Astrocyte of the hippocampus (primary cell): ENCODE measurements at regions not wholly inside any gene's neighbourhood (a gene's known extent, or its start where the extent isn't known, plus 50 kb on each side); places are given as distances from the start of the nearest gene placed in this dataset.
"Not testable (repeated sequence)": the region's sequence is repeated elsewhere in the genome, so short reads cannot be mapped to it uniquely, and the experiment has no call there.

Experiments used
- DNase-seq: peaks from one replicate; pipeline ENCODE4 v3.0.0; 2011; ENCODE audit warnings: low read depth, low spot score

GRCh38 chr9:118643118-118643517 lies 726.1 kb downstream of the BRINP1 start:
- peak; percentile 96 for DNase-seq

DNA sequence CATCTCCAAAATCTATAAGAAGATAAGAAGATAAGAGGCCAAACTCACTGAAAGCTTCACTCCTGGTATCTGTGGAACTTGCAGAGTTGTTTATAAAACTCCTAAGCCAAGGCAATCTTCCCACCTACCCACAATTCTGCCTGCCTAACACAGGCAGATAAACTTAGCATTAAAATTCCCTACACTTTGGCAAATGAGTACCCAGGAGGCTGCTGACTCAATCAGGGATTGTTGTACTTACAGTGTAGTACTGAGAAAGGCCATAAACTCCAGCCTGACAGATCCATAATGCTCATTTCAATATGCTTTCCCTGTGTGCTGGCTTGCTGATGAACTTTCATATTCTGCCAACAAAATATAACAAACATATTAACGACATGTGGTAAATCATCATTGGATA lies 725.2 kb downstream of the BRINP1 start:
- peak; percentile 22 for DNase-seq

DNA sequence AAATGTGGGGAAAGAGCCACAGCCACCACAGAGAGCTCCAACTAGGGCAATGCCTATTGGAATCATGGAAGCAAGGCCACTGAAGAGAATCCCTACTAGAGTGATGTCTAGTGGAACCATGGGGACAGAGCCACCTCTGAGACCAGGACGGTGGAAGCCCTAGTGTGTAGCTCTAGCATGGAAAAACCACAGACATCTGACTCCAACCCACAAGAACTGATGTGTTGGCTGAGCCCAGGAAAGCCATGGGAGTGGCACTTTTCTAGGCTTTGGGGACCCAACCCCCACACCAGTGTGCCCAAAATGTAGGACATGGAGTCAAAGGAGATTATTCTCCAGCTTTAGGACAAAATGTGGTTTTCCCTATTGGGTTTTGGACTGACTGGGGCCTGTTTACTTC lies 721.9 kb downstream of the BRINP1 start:
- DNase-seq = no peak

GRCh38 chr9:118650417-118650816 lies 718.8 kb downstream of the BRINP1 start:
- no peak for DNase-seq

DNA sequence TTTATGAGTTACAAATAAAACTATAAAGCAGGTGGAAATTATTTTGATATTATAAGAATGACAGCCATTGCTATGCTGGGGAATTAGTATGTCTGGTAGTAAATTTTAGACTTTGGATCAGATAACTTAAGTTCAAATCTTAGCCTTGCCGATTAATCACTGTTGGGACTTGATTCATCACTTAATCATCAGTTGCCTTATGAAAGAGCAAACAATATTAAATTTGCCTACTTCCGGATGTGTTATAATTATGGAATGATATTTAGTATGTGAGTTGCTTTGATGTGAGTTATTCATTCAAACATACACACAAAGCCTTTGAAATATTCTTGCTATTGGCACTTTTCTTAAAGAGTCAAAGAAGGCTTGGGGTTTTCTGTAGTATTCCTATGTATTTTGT lies 717.7 kb downstream of the BRINP1 start:
- DNase-seq = no peak

DNA sequence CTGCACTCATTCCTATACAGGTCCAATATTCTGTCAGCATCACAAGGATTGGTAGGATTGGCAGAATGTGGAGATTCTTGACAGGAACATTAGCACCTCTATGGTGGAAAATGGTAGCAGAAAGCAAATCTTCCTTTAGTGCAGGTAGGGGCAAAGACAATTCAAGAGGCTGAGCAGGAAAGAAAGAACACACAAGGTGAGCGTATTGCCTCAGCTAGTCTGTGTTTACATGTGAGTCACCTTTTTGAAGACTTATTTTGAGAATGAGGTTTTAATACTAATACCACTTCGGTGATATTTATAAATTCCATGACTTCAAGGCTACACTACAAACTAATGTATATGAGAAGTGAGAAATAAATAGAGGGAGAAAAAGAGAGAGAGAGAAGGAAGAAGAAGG lies 717.0 kb downstream of the BRINP1 start:
- no peak for DNase-seq

DNA sequence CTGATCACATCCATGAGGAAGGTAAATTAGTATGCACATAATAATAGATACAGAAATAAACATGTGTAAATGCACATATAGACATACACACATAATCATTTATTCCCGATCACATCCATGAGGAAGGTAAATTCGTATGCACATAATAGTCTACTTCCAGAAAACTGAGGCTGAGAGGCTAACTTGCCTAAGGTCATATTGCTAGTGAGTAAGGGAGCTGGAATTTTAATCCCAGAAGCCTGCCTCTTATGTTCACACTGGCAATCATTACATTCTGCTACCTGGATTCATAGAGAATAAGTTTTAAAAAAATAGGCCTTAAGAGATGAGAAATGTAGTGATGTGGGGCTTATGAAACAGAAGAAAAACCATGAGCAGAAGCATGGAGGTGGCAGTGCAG lies 716.3 kb downstream of the BRINP1 start:
- no peak for DNase-seq

GRCh38 chr9:118659011-118659410 lies 710.2 kb downstream of the BRINP1 start:
- DNase-seq = no peak

GRCh38 chr9:118665226-118665919 lies 703.9 kb downstream of the BRINP1 start:
- DNase-seq = no peak

DNA sequence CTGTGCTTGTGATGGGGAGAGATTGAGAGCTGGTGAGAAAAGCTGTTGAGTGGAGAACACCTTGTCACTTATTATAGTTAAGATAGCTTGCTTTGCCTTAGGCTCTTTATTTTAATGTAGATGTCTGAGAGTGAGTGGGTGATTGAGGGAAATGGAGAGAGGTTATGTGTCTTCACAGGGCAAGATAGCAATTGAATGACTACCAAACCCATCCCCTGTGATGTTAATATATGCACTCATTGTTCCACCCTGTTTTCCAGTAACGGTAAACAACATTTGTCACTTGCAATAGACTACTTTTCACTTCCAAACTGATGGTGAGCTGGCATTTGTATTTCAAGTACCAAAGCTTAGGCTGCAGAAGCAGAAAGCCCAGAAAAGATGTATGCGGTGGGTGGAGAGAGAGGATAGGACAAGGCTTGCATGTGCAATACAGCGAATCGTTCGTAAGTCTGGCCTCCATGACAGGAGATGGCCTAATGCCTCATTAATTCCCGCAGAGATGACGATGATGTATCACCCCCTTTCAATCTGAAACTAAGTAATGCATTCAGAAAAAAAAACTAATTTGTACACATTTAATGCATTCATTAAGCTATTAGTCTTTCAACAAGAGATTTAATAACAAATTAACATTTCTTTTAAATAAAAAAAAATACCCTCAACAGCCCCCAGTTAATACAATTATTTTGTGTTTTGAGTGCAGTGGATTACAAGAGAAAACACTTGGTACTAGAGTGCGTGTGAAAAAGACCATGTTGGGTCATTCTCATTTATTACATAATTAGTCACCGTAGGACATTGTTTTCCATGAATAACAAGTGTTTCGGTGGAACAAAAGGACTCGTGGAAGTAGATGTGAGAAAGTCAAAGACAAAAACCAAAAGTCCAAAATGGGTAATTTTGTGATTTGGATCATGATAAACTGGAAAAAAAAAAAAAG lies 699.0 kb downstream of the BRINP1 start:
- DNase-seq = no peak

DNA sequence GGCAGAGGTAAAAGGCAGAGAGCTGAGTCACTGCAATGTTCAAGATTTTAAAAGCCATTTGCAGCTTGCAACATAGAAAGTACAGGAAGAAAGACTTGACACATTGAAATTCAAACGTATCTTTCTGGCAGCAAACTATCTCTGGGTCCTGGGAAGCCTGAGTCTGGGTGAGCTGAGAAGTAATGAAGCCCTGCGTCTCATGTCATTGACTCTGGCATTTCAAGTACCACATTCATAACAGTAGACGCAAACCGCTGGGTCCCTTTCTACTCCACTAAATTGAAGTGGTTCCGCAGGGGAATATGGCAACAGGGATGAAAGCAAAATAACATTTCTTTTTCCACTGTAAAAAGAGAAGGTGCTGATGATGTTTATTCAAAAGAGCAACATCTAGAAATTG lies 694.3 kb downstream of the BRINP1 start:
- DNase-seq = no peak

DNA sequence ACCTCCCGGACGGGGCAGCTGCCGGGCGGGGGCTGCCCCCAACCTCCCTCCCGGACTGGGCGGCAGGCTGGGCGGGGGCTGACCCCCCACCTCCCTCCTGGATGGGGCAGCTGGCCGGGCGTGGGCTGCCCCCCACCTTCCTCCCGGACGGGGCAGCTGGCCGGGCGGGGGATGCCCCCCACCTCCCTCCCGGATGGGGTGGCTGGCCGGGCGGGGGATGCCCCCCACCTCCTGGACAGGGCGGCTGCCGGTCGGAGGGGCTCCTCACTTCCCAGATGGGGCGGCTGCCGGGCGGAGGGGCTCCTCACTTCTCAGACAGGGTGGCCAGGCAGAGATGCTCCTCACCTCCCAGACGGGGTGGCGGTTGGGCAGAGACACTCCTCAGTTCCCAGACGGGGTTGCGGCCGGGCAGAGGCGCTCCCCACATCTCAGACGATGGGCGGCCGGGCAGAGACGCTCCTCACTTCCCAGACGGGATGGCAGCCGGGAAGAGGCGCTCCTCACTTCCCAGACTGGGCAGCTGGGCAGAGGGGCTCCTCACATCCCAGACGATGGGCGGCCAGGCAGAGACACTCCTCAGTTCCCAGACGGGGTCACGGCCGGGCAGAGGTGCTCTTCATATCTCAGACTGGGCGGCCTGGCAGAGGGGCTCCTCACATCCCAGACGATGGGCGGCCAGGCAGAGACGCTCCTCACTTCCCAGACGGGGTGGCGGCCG lies 691.1 kb downstream of the BRINP1 start:
- not testable (repeated sequence) for DNase-seq

GRCh38 chr9:118686959-118687358 lies 682.3 kb downstream of the BRINP1 start:
- no peak for DNase-seq

- DNase-seq = no peak
Observed at GRCh38 chr9:118689280-118689679, 680.0 kb downstream of the BRINP1 start.

DNA sequence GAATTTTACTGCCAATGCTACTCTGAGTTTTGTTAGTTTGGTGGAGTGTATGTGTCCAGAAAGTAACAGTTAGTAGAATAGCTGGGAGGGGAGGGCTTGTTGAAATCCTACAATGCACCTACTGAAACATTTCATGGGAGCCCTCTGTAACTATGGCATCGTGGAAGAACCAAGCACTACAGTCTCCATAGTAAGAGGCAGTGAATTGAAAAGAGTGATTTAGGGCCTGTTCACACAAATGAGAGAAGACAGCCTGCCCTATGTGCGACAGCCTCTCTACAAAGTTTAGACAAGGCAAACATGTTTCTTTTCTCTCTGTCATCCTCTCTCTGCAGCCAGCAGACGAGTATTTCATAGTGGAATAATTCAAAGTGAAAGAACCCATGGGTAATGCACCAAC lies 676.6 kb downstream of the BRINP1 start:
- no peak for DNase-seq

DNA sequence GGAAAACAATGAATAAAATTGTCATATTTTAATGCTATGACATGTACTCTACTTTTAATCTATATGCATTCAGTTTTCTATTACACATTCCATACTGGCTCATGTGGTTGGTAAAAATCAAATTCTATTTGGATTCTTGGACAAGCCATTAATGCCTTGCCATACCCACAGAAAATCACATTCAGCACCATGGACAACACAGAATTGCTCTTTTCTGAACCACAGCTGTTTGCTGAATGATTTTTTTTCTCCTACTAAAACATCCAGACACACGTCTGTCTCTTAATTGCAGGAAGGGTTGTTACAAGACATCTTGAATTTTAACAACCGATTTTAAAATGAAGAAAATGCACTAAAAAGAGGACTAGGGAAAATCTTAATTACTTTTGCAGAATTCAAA lies 675.6 kb downstream of the BRINP1 start:
- DNase-seq = peak; percentile 36

- not testable (repeated sequence) for DNase-seq
Observed at GRCh38 chr9:118695249-118695648, 674.0 kb downstream of the BRINP1 start.

DNA sequence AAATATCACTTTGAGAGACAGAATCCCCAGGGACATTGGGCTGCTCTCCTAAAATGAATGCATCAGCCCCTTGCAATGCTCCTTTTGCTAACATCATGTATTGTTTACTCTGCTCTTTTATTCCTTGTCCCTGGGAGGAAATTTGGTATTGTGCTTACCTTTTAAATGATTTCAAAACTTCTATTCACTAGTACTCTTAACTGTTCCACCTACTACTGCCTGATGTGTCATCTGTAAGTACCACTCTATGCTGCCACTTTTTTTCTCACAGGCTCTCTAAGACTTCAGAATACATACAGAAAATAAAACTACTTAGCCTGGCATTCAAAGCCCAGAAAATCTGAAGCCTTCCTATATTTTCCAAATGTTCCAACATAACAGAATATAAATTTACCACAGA lies 667.2 kb downstream of the BRINP1 start:
- DNase-seq = no peak

DNA sequence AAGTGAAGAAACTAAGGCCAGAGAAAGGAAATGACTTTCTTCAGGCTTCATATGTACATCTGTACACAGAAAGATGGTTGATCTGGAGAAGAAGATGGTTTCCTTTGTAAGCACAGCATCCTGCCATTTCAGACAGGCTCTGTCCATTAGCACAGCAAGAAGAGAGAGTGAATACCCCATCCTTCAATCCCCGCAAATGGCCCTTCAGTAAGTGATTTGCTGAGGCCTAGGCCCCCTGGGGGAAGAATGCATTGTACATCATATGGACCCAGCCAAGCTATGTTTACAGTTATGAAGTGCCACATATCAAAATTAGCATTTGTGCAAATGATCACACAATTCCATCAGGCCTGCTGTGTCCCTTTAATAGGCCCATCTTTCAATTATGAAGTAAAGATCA lies 657.4 kb downstream of the BRINP1 start:
- DNase-seq = no peak

GRCh38 chr9:118721276-118721675 lies 648.0 kb downstream of the BRINP1 start:
- DNase-seq = no peak

DNA sequence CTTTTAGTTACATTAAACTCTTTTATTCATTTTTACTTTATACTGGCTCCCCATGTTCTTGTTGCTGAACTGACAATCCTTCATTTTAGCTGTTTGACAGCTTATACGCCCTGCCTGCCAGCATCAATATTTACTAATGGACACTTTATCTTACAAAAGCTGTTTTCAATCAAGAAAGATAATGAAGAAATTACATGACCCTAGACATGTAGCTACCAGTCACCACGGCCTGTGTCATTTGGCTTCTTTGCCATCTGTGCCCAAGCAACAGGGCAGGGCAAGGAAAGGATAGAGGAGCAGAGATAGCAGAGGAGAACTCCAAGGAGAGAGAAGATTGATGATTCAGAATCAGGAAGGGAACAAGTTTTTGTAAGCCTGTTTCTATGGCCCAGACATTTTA lies 647.3 kb downstream of the BRINP1 start:
- DNase-seq = no peak

- no peak for DNase-seq
Observed at GRCh38 chr9:118729981-118730380, 639.3 kb downstream of the BRINP1 start.
